ENCODE measurements at regions not wholly inside any gene's neighbourhood (a gene's known extent, or its start where the extent isn't known, plus 50 kb on each side); places are given as distances from the start of the nearest gene placed in this dataset.
"Not testable (repeated sequence)": the region's sequence is repeated elsewhere in the genome, so short reads cannot be mapped to it uniquely, and the experiment has no call there.

GRCh38 chr15:96870580-96870979 is 540.1 kb downstream of the NR2F2 start (continued):
- TF ChIP-seq ZNF57 (CRISPR knock-in tag; IDR thresholded peaks at IDR 0.05) (no peak), ZFP1 (CRISPR knock-in tag; IDR thresholded peaks at IDR 0.05) (no peak), ZNF778 (CRISPR knock-in tag; IDR thresholded peaks at IDR 0.05) (no peak), CHD2 (IDR thresholded peaks at IDR 0.05; ENCODE audit: low read depth, low read length) (no peak), SPI1 (IDR thresholded peaks at IDR 0.05; ENCODE audit: borderline replicate concordance, low read depth, low read length) (no peak), E4F1 (CRISPR knock-in tag; IDR thresholded peaks at IDR 0.05; ENCODE audit: borderline replicate concordance) (no peak)

DNA sequence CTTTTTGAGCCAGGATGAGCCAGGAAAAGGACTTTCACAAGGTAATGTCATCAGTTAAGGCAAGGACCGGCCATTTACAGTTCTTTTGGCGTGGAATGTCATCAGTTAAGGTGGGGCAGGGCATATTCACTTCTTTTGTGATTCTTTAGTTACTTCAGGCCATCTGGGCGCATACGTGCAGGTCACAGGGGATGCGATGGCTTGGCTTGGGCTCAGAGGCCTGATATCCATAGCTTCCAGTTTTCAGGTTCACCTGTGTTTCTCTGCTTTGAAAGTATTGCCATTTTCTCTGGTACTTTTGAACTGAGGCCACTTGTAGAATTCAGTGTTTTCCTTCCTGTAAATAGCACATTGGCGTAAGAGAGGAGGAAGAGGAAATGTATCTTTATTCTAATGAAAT is 546.9 kb downstream of the NR2F2 start:
- in situ Hi-C loops (cut with MboI); H3K27me3 ChIP-seq (ENCODE audit: control insufficient read depth in 2 of 2, insufficient read depth in 2 of 2, low read length in 2 of 2); H3K79me2 ChIP-seq (ENCODE audit: control insufficient read depth, insufficient read depth, low read length); H2AFZ ChIP-seq (ENCODE audit: low read depth, low read length); FAIRE-seq; H3K9ac ChIP-seq (ENCODE audit: insufficient read depth in 1 of 2, low read depth in 2 of 2, low read length in 2 of 2); intact Hi-C loops (cut with micrococcal nuclease); H3K27ac ChIP-seq (ENCODE audit: extremely low read depth, low read depth, low read length); H3K9me1 ChIP-seq (ENCODE audit: control insufficient read depth, insufficient read depth, low read length); H3K4me3 ChIP-seq; DNase-seq (ENCODE audit: extremely low read depth in 1 of 4, low spot score in 3 of 4); CTCF ChIA-PET (ENCODE audit: low intra/inter-chr PET ratio); H3K36me3 ChIP-seq (ENCODE audit: control insufficient read depth, insufficient read depth, low read length); H3K9me3 ChIP-seq (replicated peaks; ENCODE audit: control insufficient read depth, insufficient read depth, low read depth, low read length); H4K20me1 ChIP-seq (replicated peaks; ENCODE audit: control insufficient read depth, insufficient read depth, low read length); ATAC-seq; POLR2A ChIA-PET; H3K4me2 ChIP-seq (ENCODE audit: insufficient read depth, low read length); H3K4me1 ChIP-seq (replicated peaks in 1 of 2; ENCODE audit: control insufficient read depth in 2 of 2, insufficient read depth in 2 of 2, low read length in 2 of 2); BruUV-seq (replicated peaks): not testable (repeated sequence)
- 0% methylated on average over 2 of the region's 6 CpGs for WGBS (ENCODE audit: insufficient coverage, low coverage, missing lambda C conversion rate)

Data from K562 (cell line).